NCI-H82 (cell line): ENCODE measurements at regions not wholly inside any gene's neighbourhood (a gene's known extent, or its start where the extent isn't known, plus 50 kb on each side); places are given as distances from the start of the nearest gene placed in this dataset.
A peak's percentile ranks its signal among the peaks of the same experiment; 100 is the strongest.

Experiments
- DNase-seq: peaks from one replicate; lab custom pipeline; 2025; lab: John Stamatoyannopoulos, UW

DNA sequence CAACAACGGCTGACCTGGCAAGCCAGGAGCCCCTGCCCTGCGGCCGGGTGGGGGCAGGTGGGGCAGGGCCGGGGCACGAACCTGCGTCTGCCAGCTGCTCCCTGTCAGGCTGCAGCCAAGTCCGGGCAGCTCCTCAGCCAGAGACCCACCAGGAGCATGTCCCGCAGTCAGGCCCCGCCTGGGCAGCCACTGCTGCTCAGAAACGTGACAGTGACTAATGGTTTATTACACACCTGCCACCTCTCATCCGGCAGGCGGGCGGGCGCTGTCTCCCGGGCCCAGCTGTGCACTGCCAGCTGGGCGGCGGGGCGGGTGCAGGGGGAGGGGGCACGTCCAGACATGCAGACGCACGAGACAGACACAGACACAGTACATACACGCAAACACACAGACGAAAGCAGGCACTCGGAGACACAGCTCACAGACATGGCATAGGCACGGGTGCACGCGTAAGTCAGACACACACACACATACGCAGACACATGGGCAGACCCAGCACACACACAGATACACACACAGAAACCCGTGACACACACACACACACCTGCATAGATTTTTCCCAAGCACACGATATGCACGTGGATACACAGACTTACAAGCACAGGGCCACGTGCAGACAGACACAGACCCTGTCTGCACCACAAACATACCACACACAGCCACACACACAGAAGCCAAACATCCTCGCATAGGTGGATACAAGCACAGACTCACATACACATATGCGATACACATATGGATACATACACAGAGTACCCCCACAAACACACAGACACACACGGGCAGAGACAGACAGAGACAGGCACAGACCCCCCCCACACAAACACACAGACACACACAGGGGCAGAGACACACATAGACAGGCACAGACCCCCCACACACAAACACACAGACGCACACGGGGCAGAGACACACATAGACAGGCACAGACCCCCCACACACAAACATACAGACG, 248.3 kb upstream of the CIBAR2 start:
- peak; percentile 93 for DNase-seq

DNA sequence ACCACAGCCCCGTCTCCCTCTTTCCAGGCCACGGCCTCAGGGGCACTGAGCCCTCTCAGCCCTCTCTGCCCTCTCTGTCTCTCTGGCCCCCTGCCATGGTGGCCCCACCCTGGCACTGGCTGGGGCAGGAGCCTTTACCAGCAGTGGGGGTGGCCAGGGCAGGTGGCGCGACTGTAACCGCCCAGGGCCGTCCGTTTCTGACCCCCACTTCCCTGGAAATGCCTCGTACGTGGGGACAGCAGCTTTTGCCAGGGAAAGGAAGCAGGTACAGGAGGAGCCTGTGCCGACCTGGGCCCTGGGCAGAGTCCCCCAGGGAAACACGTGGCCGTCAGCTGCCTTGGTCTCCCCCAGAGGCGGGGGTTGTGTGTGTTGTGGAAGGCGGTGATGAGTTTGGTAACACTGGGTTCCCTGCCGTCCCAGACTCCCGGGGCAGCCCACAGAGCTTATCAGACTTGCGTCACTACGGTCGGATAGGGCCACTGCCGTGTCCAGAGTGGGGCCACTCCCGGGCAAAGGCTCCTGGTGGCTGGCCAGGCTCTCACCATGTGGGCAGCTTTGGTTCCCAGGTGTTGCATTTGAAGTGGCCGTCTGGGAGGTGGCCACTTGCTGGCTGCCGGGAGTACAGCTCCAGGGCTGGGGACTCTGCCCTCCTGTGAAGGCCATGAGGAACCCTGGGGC, 249.3 kb upstream of the CIBAR2 start:
- DNase-seq = no peak

GRCh38 chr16:85362443-85362842, 250.2 kb upstream of the CIBAR2 start:
- DNase-seq = no peak

DNA sequence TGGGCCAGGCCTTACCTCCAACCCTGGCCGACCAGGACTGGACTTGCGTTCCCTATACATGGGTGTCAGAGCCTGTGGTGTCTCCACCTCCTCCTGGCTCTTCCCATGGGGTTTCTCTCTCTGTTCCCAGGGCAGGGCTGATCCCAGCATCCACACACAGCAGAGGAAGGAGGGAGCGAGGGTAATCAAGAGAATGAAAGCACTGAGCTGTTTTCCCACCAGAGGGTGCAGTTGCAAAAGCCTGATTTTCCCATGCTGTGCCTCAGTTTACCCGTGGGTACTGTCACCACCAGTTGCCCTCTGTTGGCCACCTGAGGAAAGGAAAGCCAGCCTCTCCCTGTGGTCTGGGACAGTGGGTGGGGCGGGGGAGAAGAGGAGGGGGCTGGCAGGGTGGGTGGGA, 249.7 kb upstream of the GSE1 start:
- DNase-seq = no peak

- no peak for DNase-seq
These were observed 249.2 kb upstream of the GSE1 start for GRCh38 chr16:85363881-85364280.

- DNase-seq = no peak
These were observed 248.6 kb upstream of the GSE1 start for GRCh38 chr16:85364323-85365040.

- DNase-seq = no peak
These were observed 248.0 kb upstream of the GSE1 start for GRCh38 chr16:85365120-85365519.

- DNase-seq = no peak
These were observed 246.9 kb upstream of the GSE1 start for GRCh38 chr16:85366031-85366763.

DNA sequence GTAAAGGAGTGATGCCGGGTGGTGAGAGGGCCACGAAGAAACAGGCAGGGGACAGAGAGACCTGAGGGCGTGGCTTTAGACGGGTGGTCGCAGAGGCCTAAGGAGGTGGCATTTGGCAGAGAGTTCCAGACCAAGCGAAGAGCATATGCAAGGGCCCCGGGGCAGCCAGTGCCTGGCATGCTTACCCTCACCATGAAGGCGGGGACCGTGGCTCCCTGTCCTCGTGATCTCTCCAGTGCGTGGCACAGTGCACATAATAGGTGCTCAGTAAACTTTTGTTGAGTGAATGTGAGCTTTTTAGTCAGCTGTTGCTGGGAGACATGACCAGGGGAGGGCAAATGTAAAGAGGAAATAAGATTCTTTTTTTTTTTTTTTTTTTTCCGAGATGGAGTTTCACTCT, 245.6 kb upstream of the GSE1 start:
- DNase-seq = no peak

DNA sequence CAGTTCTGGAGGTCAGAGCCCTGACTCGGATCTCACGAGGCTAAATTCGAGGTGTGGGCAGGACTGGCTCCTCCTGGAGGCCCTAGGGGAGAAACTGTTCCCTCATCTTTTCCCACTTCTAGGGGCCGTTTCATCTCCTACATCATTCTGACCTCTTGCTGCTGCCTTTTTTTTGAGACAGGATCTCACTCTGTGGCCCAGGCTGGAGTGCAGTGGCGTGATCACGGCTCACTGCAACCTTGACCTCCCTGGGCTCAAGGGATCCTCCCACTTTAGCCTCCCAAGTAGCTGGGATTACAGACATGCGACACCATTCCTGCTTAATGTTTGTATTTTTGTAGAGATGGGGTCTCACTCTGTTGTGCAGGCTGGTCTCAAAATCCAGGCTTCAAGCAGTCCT, 244.1 kb upstream of the GSE1 start:
- DNase-seq = no peak

GRCh38 chr16:85369741-85370528, 243.2 kb upstream of the GSE1 start:
- peak; percentile 66 for DNase-seq

- no peak for DNase-seq
These were observed 242.6 kb upstream of the GSE1 start for GRCh38 chr16:85370543-85370880.

GRCh38 chr16:85370881-85371651, 242.1 kb upstream of the GSE1 start:
- no peak for DNase-seq

- no peak for DNase-seq
These were observed 241.2 kb upstream of the GSE1 start for GRCh38 chr16:85371948-85372347.

GRCh38 chr16:85372627-85373372, 240.3 kb upstream of the GSE1 start:
- DNase-seq = no peak

- DNase-seq = no peak
These were observed 239.2 kb upstream of the GSE1 start for GRCh38 chr16:85373741-85374570.

DNA sequence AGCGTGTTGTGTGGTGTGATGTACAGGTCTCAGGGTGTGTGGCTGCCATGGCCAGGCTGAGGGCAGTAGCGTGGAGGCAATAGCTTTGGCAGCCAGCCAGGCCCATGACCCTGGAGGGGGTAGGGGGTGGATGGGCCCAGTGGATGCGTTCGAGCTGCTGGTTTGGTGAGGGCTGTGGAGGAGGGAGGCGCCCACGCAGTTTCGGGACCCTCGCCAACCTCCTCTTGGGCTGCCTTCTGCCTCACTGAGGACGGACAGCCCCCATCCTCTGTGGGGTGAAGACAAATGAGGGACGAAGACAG, 238.6 kb upstream of the GSE1 start:
- DNase-seq = no peak

DNA sequence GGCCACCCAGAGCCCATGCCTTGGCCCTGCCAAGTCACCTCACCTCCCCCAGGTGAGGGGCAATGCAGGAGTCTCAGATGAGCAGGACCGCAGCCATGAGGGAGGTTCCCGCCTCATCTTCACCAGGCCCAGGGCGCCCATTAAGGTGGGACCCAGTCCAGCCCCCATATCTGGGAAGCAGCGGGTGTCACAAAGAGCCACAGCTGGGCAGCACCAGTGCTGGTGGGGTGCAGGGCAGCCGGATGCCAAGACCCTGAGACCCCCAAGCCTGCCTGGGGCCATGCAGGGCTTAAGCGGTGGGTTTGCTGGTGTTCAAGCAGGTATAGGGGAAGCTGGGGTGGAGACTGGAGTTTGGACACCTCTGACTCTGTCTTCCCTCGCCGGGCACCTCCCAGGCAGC, 237.8 kb upstream of the GSE1 start:
- no peak for DNase-seq
